Brain microvascular endothelial cell (primary cell): ENCODE measurements at regions not wholly inside any gene's neighbourhood (a gene's known extent, or its start where the extent isn't known, plus 50 kb on each side); places are given as distances from the start of the nearest gene placed in this dataset.
"Not testable (repeated sequence)": the region's sequence is repeated elsewhere in the genome, so short reads cannot be mapped to it uniquely, and the experiment has no call there.

Experiments used
- DNase-seq: peaks from one replicate; pipeline ENCODE4 v3.0.0-alpha.2; 2020
- H3K27ac ChIP-seq: fragments of 250-450 bp; sonication (Bioruptor Pico); 2 replicates; pipeline ENCODE4 v1.5.1; 2020; ENCODE audit warnings: mild to moderate bottlenecking, moderate library complexity
- H3K27me3 ChIP-seq: fragments of 250-450 bp; sonication (Bioruptor Pico); replicated peaks from 2 replicates; pipeline ENCODE4 v1.5.1; 2020; ENCODE audit warnings: mild to moderate bottlenecking
- H3K36me3 ChIP-seq: fragments of 250-450 bp; sonication (Bioruptor Pico); replicated peaks from 2 replicates; pipeline ENCODE4 v1.5.1; 2020; ENCODE audit warnings: mild to moderate bottlenecking
- H3K4me3 ChIP-seq: 2 replicates; pipeline ENCODE4 v1.5.1; 2011; ENCODE audit warnings: low read depth, mild to moderate bottlenecking, control low read depth, low read length, moderate library complexity
- CTCF ChIP-seq: IDR thresholded peaks from 2 replicates; pipeline ENCODE4 v1.5.1; 2011; ENCODE audit warnings: low read depth, mild to moderate bottlenecking, moderate library complexity, low read length, control low read depth, inconsistent platforms; ENCODE audit errors: missing control alignments
- in situ Hi-C: cut with HindIII; loops from 2 replicates; pipeline ENCODE4 v1.10.0; 2017; ENCODE audit warnings: low sequenced_read_pairs, low pct_ligation_motif_present

- no peak for TF ChIP-seq CTCF
- no peak for DNase-seq
- no peak overlapping the region for H3K4me3 ChIP-seq
- H3K27me3 ChIP-seq: no peaks in the 10 kb centered on the region
- H3K27ac ChIP-seq: no peak overlapping the region
- in situ Hi-C loops: no loop called here
- H3K36me3 ChIP-seq: no peaks in the 10 kb centered on the region
Measured at GRCh38 chrX:114046695-114047279, 537.1 kb upstream of the HTR2C start.

- DNase-seq, H3K27ac ChIP-seq, in situ Hi-C loops, H3K27me3 ChIP-seq, H3K36me3 ChIP-seq, H3K4me3 ChIP-seq: not testable (repeated sequence)
Measured at GRCh38 chrX:114041470-114041869, 542.4 kb upstream of the HTR2C start.

GRCh38 chrX:114040661-114041269 lies 543.1 kb upstream of the HTR2C start:
- H3K27ac ChIP-seq, H3K36me3 ChIP-seq, H3K4me3 ChIP-seq, in situ Hi-C loops, H3K27me3 ChIP-seq, DNase-seq: not testable (repeated sequence)

GRCh38 chrX:114040111-114040510 lies 543.8 kb upstream of the HTR2C start:
- DNase-seq, H3K27ac ChIP-seq, in situ Hi-C loops, H3K36me3 ChIP-seq, H3K27me3 ChIP-seq, H3K4me3 ChIP-seq: not testable (repeated sequence)

GRCh38 chrX:114038358-114038757 lies 545.5 kb upstream of the HTR2C start:
- Histone ChIP-seq H3K27ac (no peak overlapping the region), H3K27me3 (no peaks in the 10 kb centered on the region), H3K4me3 (no peak overlapping the region), H3K36me3 (no peaks in the 10 kb centered on the region)
- in situ Hi-C loops: no loop called here
- no peak for DNase-seq
- no peak for TF ChIP-seq CTCF

- no peak for DNase-seq
- no peak for TF ChIP-seq CTCF
- Histone ChIP-seq H3K27me3 (no peaks in the 10 kb centered on the region), H3K36me3 (no peaks in the 10 kb centered on the region), H3K4me3 (no peak overlapping the region), H3K27ac (no peak overlapping the region)
- in situ Hi-C loops: no loop called here
Measured at GRCh38 chrX:114037515-114037914, 546.4 kb upstream of the HTR2C start.

GRCh38 chrX:114028907-114029662 lies 554.8 kb upstream of the HTR2C start:
- Histone ChIP-seq H3K27ac (no peak overlapping the region), H3K36me3 (no peaks in the 10 kb centered on the region), H3K4me3 (no peak overlapping the region), H3K27me3 (no peaks in the 10 kb centered on the region)
- no peak for TF ChIP-seq CTCF
- in situ Hi-C loops: no loop called here
- DNase-seq: no peak
